ENCODE measurements at regions not wholly inside any gene's neighbourhood (a gene's known extent, or its start where the extent isn't known, plus 50 kb on each side); places are given as distances from the start of the nearest gene placed in this dataset.

DNA sequence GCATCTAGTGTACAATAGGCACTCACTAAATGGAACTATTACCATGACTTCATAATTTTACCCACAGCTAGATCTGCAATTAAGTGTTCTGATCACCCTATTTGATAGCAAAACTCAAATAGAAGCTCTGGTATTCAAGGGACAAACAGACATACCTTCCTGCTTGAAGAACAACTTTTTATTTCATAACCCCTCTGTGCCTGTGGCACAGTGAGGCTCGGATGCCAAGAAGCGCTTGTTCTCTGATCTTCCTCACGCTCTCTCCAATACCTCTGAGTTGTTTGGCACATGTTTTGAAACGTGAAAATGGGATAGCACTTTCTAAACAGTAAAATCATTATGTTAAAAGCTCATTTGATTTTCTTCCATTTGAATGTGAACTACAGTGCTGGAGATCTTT lies 232.0 kb downstream of the KLF5 start:
- no peak for DNase-seq (ENCODE audit: low read depth)

GRCh38 chr13:73288596-73288995 lies 229.8 kb downstream of the KLF5 start:
- DNase-seq (ENCODE audit: low read depth), result no peak

DNA sequence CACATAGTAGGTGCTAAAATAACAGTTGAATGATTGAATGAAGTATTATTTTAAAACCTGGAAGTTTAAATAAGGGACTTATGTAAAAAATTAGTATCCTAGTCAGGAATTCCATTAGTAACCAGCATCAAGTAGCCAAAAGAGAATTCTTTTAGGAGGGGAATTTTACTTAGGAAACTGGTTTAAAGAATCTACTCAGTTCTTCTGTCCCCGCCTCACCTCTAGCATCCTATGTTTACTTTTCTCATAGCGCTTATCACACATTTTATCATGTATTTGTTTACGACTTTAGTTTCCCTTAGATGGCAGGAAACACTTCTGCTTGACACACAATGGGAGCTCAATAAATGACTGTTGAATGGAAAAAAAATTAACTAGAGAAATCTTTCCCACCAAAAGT lies 229.0 kb downstream of the KLF5 start:
- DNase-seq (ENCODE audit: low read depth), result no peak

DNA sequence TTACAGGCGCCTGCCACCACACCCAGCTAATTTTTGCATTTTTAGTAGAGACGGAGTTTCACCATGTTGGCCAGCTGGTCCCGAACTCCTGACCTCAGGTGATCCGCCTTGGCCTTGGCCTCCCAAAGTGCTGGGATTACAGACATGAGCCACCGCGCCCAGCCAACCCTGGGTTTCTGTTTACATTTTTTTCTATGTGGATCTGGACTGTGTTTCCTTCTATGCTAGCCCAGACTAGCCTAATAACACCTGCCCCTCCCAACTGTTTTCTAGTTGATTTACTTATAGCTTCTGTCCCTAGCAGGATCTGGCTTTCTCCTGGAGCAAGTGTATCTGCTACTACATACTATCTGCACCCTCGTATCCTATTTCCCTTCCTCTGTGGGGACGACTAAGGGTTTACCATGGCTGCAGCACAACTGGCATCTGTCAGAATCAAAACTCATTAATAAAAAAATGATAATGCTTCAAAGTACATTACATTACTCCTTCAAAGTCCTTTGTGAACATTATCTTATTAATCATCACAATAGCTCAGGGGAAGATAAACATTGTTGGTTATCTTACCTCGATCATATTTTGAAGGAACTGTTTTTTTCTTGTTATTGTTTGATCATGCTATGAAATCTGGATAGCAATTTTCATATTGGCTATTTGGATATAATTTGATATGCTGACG lies 228.3 kb downstream of the KLF5 start:
- DNase-seq (ENCODE audit: low read depth), result no peak

- DNase-seq (ENCODE audit: low read depth), result no peak
Observed at GRCh38 chr13:73286177-73286576, 227.4 kb downstream of the KLF5 start.

DNA sequence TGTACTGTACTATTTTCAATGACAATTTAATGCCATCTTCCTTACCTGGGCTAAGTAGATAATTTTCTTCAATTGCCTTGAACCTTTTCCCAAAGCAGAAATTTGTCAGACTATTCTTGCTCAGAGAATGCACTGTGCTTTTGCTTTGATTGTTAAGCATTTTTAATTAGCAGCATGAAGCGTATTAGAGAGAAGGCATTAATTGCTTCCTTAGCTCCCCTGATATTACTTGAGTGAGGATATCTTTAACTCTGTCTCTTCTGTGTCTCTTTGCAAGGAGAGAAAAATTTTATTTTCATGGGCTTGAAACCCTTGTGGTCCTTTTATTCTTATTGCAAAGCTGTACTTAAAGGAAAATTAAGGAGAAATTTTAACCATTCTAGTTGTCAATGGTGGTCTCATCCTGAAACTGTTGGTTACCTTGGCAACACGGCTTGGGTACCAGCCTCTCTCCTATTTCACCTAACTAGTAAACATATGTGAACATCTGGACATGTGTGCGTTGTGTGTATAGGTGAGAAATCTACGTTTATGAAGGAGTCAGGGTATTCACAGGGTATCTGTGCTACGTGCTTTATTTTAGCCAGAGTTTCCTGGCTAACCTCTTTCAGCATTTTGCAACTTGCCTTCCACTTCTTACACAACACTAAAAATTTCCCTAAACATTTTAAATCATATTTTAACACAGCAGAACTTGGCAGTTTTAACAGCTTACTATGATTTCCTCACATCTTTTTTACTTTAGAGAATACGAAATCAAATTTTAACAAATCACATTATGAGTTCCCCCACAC lies 225.5 kb downstream of the KLF5 start:
- no peak for DNase-seq (ENCODE audit: low read depth)

DNA sequence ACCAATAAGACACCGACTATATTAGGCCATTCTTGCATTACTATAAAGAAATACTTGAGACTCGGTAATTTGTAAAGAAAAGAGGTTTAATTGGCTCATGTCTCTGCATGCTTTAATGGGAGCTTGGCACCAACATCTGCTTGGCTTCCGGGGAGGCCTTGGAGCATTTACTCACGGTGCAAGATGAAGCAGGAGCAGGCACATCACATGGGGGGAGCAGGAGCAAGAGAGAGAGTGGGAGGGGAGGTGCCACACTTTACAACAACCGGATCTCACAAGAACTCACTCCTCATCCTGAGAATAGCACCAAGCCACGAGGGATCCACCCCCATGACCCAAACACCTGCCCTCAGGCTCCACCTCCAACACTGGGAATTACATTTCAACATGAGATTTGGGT lies 224.8 kb downstream of the KLF5 start:
- no peak for DNase-seq (ENCODE audit: low read depth)

GRCh38 chr13:73281746-73282145 lies 222.9 kb downstream of the KLF5 start:
- DNase-seq (ENCODE audit: low read depth), result no peak

- no peak for DNase-seq (ENCODE audit: low read depth)
Observed at GRCh38 chr13:73278186-73278585, 219.4 kb downstream of the KLF5 start.

DNA sequence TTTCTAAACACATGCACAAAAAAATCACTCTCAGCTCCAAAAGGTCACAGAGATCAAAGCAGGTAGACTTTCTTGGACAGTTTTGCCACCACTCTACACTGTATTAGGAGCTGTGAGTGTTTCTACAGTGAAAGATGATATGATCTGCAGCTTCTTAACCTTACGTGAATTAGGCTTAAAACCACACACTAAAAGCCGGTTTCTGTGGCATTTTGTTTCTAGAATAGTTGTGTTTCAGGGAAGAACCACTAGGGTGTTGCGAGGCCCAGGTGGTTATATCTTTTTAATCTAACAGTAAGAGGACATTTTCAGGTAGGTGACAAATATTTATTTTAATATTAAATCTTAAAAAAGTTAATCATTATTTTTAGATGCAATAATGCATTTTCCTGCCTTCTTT lies 216.4 kb downstream of the KLF5 start:
- no peak for DNase-seq (ENCODE audit: low read depth)

- no peak for DNase-seq (ENCODE audit: low read depth)
Observed at GRCh38 chr13:73274147-73274546, 215.3 kb downstream of the KLF5 start.

DNA sequence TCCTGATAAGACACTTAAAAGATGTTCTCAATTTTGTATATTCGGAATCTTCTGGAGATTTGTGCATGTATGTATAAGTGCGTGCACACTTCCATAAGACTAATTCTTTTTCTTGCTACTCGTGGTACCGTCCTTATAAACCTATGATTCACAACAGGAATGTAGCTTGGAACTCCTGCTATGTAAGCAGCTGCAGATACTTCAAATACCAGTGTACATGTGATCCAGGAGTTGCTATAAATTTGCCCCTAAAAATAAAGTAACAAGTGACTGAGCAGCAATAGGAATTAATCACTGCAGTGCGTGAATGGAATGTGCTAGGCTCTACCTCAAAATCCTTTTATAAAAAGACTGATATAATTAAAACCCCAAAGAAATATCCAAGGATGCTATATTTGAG lies 214.9 kb downstream of the KLF5 start:
- no peak for DNase-seq (ENCODE audit: low read depth)

- no peak for DNase-seq (ENCODE audit: low read depth)
Observed at GRCh38 chr13:73273276-73273675, 214.5 kb downstream of the KLF5 start.

DNA sequence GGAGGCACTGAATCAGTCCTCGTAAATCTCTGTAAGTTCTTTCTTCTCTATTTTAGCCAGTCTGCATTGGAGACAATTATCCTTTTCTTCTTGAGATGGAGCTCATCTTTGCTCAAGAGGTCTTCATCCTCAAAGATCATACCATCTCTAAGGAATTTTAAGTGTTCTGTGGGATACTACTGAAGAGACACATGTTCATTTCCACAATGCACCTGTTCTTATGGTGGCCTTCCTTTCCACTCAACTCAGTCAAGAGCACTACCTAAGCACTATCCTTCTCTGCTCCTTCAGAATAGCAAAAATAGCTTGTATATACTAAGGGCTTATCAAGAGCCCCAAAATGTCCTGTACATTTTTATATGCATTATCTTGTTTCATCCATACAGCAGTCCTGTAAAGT lies 214.0 kb downstream of the KLF5 start:
- DNase-seq (ENCODE audit: low read depth), result no peak

DNA sequence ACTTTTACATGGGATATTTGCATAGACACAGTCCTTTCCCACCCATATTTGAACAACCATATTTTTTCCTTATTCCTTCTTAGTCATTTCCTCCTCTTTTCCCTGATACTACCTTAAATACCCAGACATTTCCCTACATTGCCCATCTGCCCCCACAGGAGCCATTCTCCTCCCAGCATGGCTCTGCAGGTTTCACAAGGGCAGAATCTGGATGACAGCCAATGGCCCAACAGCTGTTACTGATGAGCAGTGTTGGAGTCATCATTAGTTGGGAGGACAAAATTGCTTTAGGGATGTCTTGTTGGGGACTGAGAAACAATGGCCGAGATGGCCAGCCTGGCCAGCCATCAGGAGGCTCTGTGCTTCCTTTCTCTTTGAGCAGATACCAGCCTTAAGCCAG lies 209.5 kb downstream of the KLF5 start:
- DNase-seq (ENCODE audit: low read depth), result no peak

DNA sequence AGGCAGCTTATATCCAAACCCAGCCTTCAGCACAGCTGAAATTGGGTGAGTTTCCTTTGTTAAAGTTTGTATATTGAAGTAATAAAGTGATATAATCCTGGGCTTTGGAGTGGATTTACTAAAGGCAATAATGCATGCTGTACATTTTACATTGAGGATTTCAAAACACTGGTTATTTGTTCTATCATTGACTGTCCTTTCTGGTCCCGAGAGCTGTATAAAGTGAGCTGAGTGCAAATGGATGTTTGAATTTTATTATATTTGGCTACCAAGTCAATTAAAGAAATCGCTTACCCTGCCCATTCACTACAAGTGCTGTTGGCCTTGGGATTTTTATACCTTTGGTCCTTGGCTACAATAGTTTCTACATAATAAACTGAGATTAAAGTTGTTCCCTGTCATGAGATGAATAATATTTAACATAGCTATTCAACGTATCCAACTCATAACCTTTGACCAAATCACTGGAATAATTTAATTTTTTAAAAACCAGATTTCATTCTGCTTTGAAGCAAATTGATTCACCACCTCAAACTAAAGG lies 207.9 kb downstream of the KLF5 start:
- no peak for DNase-seq (ENCODE audit: low read depth)

GRCh38 chr13:73262862-73263627 lies 204.2 kb downstream of the KLF5 start:
- DNase-seq (ENCODE audit: low read depth), result no peak

DNA sequence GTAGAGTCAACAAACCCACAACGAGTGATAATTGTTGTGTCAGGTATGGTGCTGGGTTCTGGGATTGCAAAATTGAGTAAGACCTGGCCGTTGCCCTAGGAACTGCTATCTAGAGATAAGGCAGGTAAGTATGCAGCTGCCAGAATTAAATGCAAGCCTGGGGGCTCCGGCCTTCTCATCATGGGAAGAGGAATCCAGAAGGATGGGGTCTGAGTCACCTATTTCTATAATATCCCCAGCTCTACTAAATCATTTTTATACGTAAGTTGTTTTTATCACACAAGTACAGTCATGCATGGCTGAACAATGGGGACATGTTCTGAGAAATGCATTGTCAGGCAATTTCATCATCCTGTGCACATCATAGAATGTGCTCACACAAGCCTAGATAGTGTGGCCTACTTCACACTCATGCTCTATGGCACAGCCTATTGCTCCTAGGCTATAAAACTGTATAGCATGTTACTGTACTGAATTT lies 203.0 kb downstream of the KLF5 start:
- no peak for DNase-seq (ENCODE audit: low read depth)

GRCh38 chr13:73259061-73260017 lies 200.5 kb downstream of the KLF5 start:
- DNase-seq (ENCODE audit: low read depth), result no peak

- DNase-seq (ENCODE audit: low read depth), result no peak
Observed at GRCh38 chr13:73258406-73258805, 199.6 kb downstream of the KLF5 start.

GRCh38 chr13:73254827-73255226 lies 196.0 kb downstream of the KLF5 start:
- DNase-seq (ENCODE audit: low read depth), result no peak
